ENCODE measurements at regions not wholly inside any gene's neighbourhood (a gene's known extent, or its start where the extent isn't known, plus 50 kb on each side); places are given as distances from the start of the nearest gene placed in this dataset.
"Not testable (repeated sequence)": the region's sequence is repeated elsewhere in the genome, so short reads cannot be mapped to it uniquely, and the experiment has no call there.

- Histone ChIP-seq H3K27me3 (ENCODE audit: control insufficient read depth, insufficient read depth, low read length, poor library complexity, severe bottlenecking) (no peaks in the 10 kb centered on the region), H3K4me3 (ENCODE audit: insufficient read depth, low read depth, low read length) (no peak overlapping the region), H3K27ac (ENCODE audit: insufficient read depth, low read depth, low read length, poor library complexity, severe bottlenecking) (no peak overlapping the region), H3K36me3 (ENCODE audit: control insufficient read depth, insufficient read depth, low read length) (no peaks in the 10 kb centered on the region), H3K4me1 (ENCODE audit: control insufficient read depth, insufficient read depth, low read length) (no peaks in the 10 kb centered on the region), H3K9me3 (ENCODE audit: control insufficient read depth, low read length) (no peaks in the 10 kb centered on the region)
Observed at GRCh38 chr3:166844329-166844728, 535.8 kb downstream of the ZBBX start.

GRCh38 chr3:166842784-166843183, 537.3 kb downstream of the ZBBX start:
- H3K36me3 ChIP-seq (ENCODE audit: control insufficient read depth, insufficient read depth, low read length); H3K27ac ChIP-seq (ENCODE audit: insufficient read depth, low read depth, low read length, poor library complexity, severe bottlenecking); H3K9me3 ChIP-seq (ENCODE audit: control insufficient read depth, low read length); H3K4me3 ChIP-seq (ENCODE audit: insufficient read depth, low read depth, low read length); H3K27me3 ChIP-seq (ENCODE audit: control insufficient read depth, insufficient read depth, low read length, poor library complexity, severe bottlenecking); H3K4me1 ChIP-seq (ENCODE audit: control insufficient read depth, insufficient read depth, low read length): not testable (repeated sequence)
- WGBS, 2 experiments = 93 to 94% methylated on average over 25 of the region's 25 CpGs

- no peaks in the 10 kb centered on the region for H3K27me3 ChIP-seq (ENCODE audit: control insufficient read depth, insufficient read depth, low read length, poor library complexity, severe bottlenecking)
- H3K4me1 ChIP-seq (ENCODE audit: control insufficient read depth, insufficient read depth, low read length) = no peaks in the 10 kb centered on the region
- no peaks in the 10 kb centered on the region for H3K36me3 ChIP-seq (ENCODE audit: control insufficient read depth, insufficient read depth, low read length)
- WGBS, 2 experiments = 63 to 67% methylated on average over 4 of the region's 4 CpGs
- H3K27ac ChIP-seq (ENCODE audit: insufficient read depth, low read depth, low read length, poor library complexity, severe bottlenecking) = no peak overlapping the region
- no peak overlapping the region for H3K4me3 ChIP-seq (ENCODE audit: insufficient read depth, low read depth, low read length)
- no peaks in the 10 kb centered on the region for H3K9me3 ChIP-seq (ENCODE audit: control insufficient read depth, low read length)
Observed at GRCh38 chr3:166837535-166837934, 542.6 kb downstream of the ZBBX start.

- Histone ChIP-seq H3K9me3 (ENCODE audit: control insufficient read depth, low read length) (no peaks in the 10 kb centered on the region), H3K27ac (ENCODE audit: insufficient read depth, low read depth, low read length, poor library complexity, severe bottlenecking) (no peak overlapping the region), H3K4me1 (ENCODE audit: control insufficient read depth, insufficient read depth, low read length) (no peaks in the 10 kb centered on the region), H3K4me3 (ENCODE audit: insufficient read depth, low read depth, low read length) (no peak overlapping the region), H3K27me3 (ENCODE audit: control insufficient read depth, insufficient read depth, low read length, poor library complexity, severe bottlenecking) (no peaks in the 10 kb centered on the region), H3K36me3 (ENCODE audit: control insufficient read depth, insufficient read depth, low read length) (no peaks in the 10 kb centered on the region)
- no CpG with 5 or more reads among the region's 1 CpG for WGBS, 2 experiments
Observed at GRCh38 chr3:166836836-166837235, 543.3 kb downstream of the ZBBX start.

GRCh38 chr3:166829896-166830295, 550.2 kb downstream of the ZBBX start:
- H3K27ac ChIP-seq (ENCODE audit: insufficient read depth, low read depth, low read length, poor library complexity, severe bottlenecking) = no peak overlapping the region
- no peak overlapping the region for H3K4me3 ChIP-seq (ENCODE audit: insufficient read depth, low read depth, low read length)
- no peaks in the 10 kb centered on the region for H3K4me1 ChIP-seq (ENCODE audit: control insufficient read depth, insufficient read depth, low read length)
- no peaks in the 10 kb centered on the region for H3K27me3 ChIP-seq (ENCODE audit: control insufficient read depth, insufficient read depth, low read length, poor library complexity, severe bottlenecking)
- H3K36me3 ChIP-seq (ENCODE audit: control insufficient read depth, insufficient read depth, low read length) = no peaks in the 10 kb centered on the region
- 94 to 100% methylated on average over 3 of the region's 3 CpGs for WGBS, 2 experiments
- no peaks in the 10 kb centered on the region for H3K9me3 ChIP-seq (ENCODE audit: control insufficient read depth, low read length)

- no peaks in the 10 kb centered on the region for H3K27me3 ChIP-seq (ENCODE audit: control insufficient read depth, insufficient read depth, low read length, poor library complexity, severe bottlenecking)
- no peaks in the 10 kb centered on the region for H3K36me3 ChIP-seq (ENCODE audit: control insufficient read depth, insufficient read depth, low read length)
- H3K9me3 ChIP-seq (ENCODE audit: control insufficient read depth, low read length) = no peaks in the 10 kb centered on the region
- H3K27ac ChIP-seq (ENCODE audit: insufficient read depth, low read depth, low read length, poor library complexity, severe bottlenecking) = no peak overlapping the region
- no peaks in the 10 kb centered on the region for H3K4me1 ChIP-seq (ENCODE audit: control insufficient read depth, insufficient read depth, low read length)
- no peak overlapping the region for H3K4me3 ChIP-seq (ENCODE audit: insufficient read depth, low read depth, low read length)
Observed at GRCh38 chr3:166818464-166818863, 561.6 kb downstream of the ZBBX start.

- H3K36me3 ChIP-seq (ENCODE audit: control insufficient read depth, insufficient read depth, low read length); H3K4me1 ChIP-seq (ENCODE audit: control insufficient read depth, insufficient read depth, low read length); H3K9me3 ChIP-seq (ENCODE audit: control insufficient read depth, low read length); H3K27ac ChIP-seq (ENCODE audit: insufficient read depth, low read depth, low read length, poor library complexity, severe bottlenecking); H3K27me3 ChIP-seq (ENCODE audit: control insufficient read depth, insufficient read depth, low read length, poor library complexity, severe bottlenecking); H3K4me3 ChIP-seq (ENCODE audit: insufficient read depth, low read depth, low read length): not testable (repeated sequence)
- WGBS, 2 experiments = 93% methylated on average over 4 of the region's 6 CpGs; no CpG with 5 or more reads in 1 of the 2 experiments
Observed at GRCh38 chr3:166817269-166817668, 562.8 kb downstream of the ZBBX start.

- H3K27ac ChIP-seq (ENCODE audit: insufficient read depth, low read depth, low read length, poor library complexity, severe bottlenecking) = no peak overlapping the region
- WGBS, 2 experiments = 92 to 93% methylated on average over 23 of the region's 23 CpGs
- H3K36me3 ChIP-seq (ENCODE audit: control insufficient read depth, insufficient read depth, low read length) = no peaks in the 10 kb centered on the region
- H3K27me3 ChIP-seq (ENCODE audit: control insufficient read depth, insufficient read depth, low read length, poor library complexity, severe bottlenecking) = no peaks in the 10 kb centered on the region
- H3K4me3 ChIP-seq (ENCODE audit: insufficient read depth, low read depth, low read length) = no peak overlapping the region
- no peaks in the 10 kb centered on the region for H3K4me1 ChIP-seq (ENCODE audit: control insufficient read depth, insufficient read depth, low read length)
- H3K9me3 ChIP-seq (ENCODE audit: control insufficient read depth, low read length) = no peaks in the 10 kb centered on the region
Observed at GRCh38 chr3:166810741-166811445, 569.2 kb downstream of the ZBBX start.

GRCh38 chr3:166809520-166809919, 570.6 kb downstream of the ZBBX start:
- Histone ChIP-seq H3K36me3 (ENCODE audit: control insufficient read depth, insufficient read depth, low read length) (no peaks in the 10 kb centered on the region), H3K4me1 (ENCODE audit: control insufficient read depth, insufficient read depth, low read length) (no peaks in the 10 kb centered on the region), H3K27ac (ENCODE audit: insufficient read depth, low read depth, low read length, poor library complexity, severe bottlenecking) (no peak overlapping the region), H3K9me3 (ENCODE audit: control insufficient read depth, low read length) (no peaks in the 10 kb centered on the region), H3K27me3 (ENCODE audit: control insufficient read depth, insufficient read depth, low read length, poor library complexity, severe bottlenecking) (no peaks in the 10 kb centered on the region), H3K4me3 (ENCODE audit: insufficient read depth, low read depth, low read length) (no peak overlapping the region)
- WGBS, 2 experiments = 100% methylated on average over 2 of the region's 4 CpGs

- 90 to 95% methylated on average over 4 of the region's 4 CpGs for WGBS, 2 experiments
- no peaks in the 10 kb centered on the region for H3K4me1 ChIP-seq (ENCODE audit: control insufficient read depth, insufficient read depth, low read length)
- no peak overlapping the region for H3K27ac ChIP-seq (ENCODE audit: insufficient read depth, low read depth, low read length, poor library complexity, severe bottlenecking)
- no peaks in the 10 kb centered on the region for H3K9me3 ChIP-seq (ENCODE audit: control insufficient read depth, low read length)
- no peak overlapping the region for H3K4me3 ChIP-seq (ENCODE audit: insufficient read depth, low read depth, low read length)
- no peaks in the 10 kb centered on the region for H3K27me3 ChIP-seq (ENCODE audit: control insufficient read depth, insufficient read depth, low read length, poor library complexity, severe bottlenecking)
- H3K36me3 ChIP-seq (ENCODE audit: control insufficient read depth, insufficient read depth, low read length) = no peaks in the 10 kb centered on the region
Observed at GRCh38 chr3:166788936-166789335, 591.2 kb downstream of the ZBBX start.

GRCh38 chr3:166785876-166786275, 594.2 kb downstream of the ZBBX start:
- H3K4me1 ChIP-seq (ENCODE audit: control insufficient read depth, insufficient read depth, low read length) = no peaks in the 10 kb centered on the region
- 86 to 100% methylated on average over 1 of the region's 2 CpGs for WGBS, 2 experiments
- no peak overlapping the region for H3K4me3 ChIP-seq (ENCODE audit: insufficient read depth, low read depth, low read length)
- no peaks in the 10 kb centered on the region for H3K36me3 ChIP-seq (ENCODE audit: control insufficient read depth, insufficient read depth, low read length)
- H3K27ac ChIP-seq (ENCODE audit: insufficient read depth, low read depth, low read length, poor library complexity, severe bottlenecking) = no peak overlapping the region
- no peaks in the 10 kb centered on the region for H3K27me3 ChIP-seq (ENCODE audit: control insufficient read depth, insufficient read depth, low read length, poor library complexity, severe bottlenecking)
- no peaks in the 10 kb centered on the region for H3K9me3 ChIP-seq (ENCODE audit: control insufficient read depth, low read length)

Data from ectodermal cell (in vitro differentiated cells).